NB4 (cell line): ENCODE measurements at regions not wholly inside any gene's neighbourhood (a gene's known extent, or its start where the extent isn't known, plus 50 kb on each side); places are given as distances from the start of the nearest gene placed in this dataset.

Experiments used
- DNase-seq: peaks from one replicate; pipeline ENCODE4 v3.0.0; 2010; ENCODE audit warnings: low read depth
- H3K4me3 ChIP-seq: one replicate; pipeline ENCODE4 v1.5.1; 2011; ENCODE audit warnings: mild to moderate bottlenecking, low read depth, low read length, moderate library complexity
- MYC ChIP-seq: IDR thresholded peaks from 2 replicates; pipeline ENCODE4 v1.6.1; 2011; ENCODE audit warnings: low read depth, low read length
- POLR2A ChIP-seq: IDR thresholded peaks from 2 replicates; pipeline ENCODE4 v1.6.1; 2011; ENCODE audit warnings: mild to moderate bottlenecking; ENCODE audit not compliant: insufficient read length; ENCODE audit errors: extremely low read depth
- TF ChIP-seq, protein P1 (sequence below): IDR thresholded peaks from one replicate; pipeline ENCODE4 v1.5.1; 2012; ENCODE audit warnings: low read depth, low read length
- TF ChIP-seq, protein P2 (sequence below): IDR thresholded peaks from 2 replicates; pipeline ENCODE4 v1.6.1; 2011; ENCODE audit warnings: low read depth, low read length

DNA sequence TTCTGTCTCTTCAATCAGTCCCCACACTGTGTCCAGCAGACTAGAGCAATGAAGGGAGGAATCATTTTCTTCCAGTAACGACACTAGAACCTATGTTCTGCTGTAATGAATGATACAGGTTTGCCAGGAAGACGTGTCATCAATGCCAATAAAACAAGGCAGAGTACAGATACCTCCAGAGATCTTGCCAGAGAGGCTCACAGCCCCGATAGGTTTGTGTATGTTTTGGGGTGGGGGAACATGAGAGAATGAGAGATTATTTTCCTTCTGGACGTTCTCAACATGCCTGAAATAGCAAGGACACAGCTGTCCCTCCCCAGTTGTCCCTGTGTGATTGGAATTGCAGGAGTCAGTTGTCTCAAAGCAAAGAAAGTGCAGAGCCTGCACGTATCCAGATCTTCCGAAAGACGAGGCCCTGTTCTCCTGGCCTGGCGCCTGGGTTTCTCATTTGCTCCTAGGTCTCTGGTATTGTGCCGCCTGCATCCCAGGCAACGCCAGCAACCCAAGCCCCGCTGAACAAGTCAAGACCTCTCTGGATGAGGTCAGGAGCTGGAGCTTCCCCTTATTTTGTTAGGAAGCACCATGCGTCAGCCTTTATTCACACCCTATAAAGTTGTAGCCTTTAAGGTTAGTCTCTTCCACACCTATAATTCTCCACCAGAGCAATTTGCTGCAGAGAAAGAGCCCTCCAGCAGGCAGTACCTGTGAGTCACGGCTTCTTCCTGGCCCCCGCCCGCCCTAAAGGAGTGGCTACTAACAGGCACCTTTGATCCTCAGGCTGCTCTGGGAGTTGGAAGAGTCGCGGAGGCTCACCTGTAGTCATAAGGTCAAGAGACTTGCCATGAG lies 130.5 kb downstream of the TOMM20 start:
- TF ChIP-seq, protein P1, sequence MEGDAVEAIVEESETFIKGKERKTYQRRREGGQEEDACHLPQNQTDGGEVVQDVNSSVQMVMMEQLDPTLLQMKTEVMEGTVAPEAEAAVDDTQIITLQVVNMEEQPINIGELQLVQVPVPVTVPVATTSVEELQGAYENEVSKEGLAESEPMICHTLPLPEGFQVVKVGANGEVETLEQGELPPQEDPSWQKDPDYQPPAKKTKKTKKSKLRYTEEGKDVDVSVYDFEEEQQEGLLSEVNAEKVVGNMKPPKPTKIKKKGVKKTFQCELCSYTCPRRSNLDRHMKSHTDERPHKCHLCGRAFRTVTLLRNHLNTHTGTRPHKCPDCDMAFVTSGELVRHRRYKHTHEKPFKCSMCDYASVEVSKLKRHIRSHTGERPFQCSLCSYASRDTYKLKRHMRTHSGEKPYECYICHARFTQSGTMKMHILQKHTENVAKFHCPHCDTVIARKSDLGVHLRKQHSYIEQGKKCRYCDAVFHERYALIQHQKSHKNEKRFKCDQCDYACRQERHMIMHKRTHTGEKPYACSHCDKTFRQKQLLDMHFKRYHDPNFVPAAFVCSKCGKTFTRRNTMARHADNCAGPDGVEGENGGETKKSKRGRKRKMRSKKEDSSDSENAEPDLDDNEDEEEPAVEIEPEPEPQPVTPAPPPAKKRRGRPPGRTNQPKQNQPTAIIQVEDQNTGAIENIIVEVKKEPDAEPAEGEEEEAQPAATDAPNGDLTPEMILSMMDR = no peak
- TF ChIP-seq MYC (no peak), POLR2A (no peak)
- TF ChIP-seq, protein P2, sequence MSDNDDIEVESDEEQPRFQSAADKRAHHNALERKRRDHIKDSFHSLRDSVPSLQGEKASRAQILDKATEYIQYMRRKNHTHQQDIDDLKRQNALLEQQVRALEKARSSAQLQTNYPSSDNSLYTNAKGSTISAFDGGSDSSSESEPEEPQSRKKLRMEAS = no peak
- DNase-seq = no peak
- H3K4me3 ChIP-seq = no peak overlapping the region

DNA sequence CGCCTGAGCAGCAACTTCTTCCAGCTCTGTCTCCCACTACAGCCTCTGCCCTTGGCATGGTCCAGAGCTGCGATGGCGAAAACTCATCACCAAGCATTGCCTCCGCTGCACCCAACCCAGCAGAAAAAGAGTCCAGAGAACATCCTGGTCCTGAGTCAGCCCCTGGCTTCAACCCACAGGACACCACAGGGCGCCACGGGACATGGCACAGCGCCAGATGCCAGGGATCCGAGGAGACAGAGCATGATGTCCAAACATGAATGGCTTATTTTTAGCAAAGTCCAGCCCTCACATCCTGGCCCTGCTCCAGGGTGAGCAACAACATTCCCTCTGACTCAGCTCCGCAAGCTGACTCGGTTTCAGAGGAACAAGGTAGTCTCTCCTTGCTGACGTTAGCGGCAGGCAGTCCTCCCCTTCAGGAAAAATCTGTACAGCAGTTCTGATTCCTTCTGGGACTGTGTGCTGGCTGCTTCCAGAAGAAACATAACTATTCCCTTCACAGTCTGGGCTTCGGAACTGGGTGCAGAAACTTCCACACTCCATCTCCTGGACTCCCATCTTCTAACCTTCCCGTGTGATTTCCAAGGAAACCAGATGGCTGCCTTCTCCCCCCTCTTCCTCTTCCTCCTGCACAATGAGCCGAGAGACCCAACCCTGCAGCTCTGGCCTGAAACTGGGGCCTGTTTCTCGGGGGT lies 131.3 kb downstream of the TOMM20 start:
- TF ChIP-seq MYC = no peak
- TF ChIP-seq, protein P2 = no peak
- TF ChIP-seq, protein P1 = no peak
- no peak overlapping the region for H3K4me3 ChIP-seq
- DNase-seq = no peak

DNA sequence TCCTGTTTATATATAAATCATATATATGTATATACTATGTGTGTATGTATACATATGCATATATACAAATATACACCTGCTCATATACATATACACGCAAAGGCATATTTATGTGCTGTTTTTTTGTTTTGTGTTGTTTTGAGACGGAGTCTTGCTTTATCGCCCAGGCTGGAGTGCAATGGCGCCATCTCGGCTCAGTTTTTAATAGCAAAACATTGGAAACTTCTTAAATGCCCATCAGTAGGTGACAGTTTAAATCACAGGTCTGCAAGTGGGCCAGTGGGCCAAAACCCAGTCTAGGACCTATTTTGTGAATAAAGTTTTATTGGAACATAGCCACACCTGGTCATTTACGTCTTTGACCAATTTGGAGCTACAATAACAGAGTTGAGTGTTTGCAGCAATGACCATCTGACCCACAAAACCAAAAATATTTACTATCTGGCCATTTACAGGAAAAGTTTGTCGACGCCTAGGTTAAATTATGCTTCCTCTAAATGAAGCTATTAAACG lies 132.3 kb downstream of the TOMM20 start:
- H3K4me3 ChIP-seq = no peak overlapping the region
- no peak for DNase-seq
- TF ChIP-seq, protein P2 = no peak
- TF ChIP-seq POLR2A = no peak

DNA sequence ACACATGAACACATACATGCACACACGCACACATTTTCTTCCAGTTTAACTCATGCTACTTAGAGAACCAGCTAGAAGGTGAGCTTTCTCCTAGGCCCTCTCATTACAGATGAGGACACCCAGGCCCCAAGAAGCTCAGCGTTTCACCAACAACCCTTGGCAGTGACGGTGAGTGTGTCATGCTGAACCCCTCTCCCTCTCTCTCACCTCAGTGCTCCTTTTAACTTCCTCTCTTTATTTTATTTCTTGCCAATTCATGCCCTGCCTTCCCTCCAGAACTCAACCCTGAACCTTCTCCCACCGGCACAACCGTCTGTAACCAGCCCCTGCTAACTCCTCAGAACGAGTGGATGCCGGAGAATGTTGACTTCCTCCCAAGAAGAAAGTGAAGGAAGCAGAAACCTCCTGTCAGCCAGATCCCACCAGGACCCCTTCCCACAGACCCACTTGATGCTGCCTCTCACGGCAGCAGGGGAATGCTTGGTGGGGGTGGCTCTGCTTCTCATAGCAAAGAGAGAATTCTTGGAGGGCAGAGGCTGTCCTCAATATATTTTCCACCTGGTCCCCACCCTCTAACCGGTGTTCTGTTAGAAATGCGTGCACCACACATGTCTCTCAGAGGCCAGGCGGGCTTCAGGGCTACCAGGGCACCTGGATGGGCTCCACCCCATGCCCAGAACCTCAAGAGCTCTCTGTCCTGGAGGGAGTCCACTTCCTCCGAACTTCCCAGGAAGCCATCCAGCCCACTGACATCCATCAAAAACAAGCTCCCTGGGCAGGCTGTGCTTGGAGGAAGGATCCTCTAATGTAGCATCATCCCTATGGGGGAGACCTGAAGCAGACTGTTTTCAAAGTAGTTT lies 134.0 kb downstream of the TOMM20 start:
- no peak for DNase-seq
- TF ChIP-seq MYC = no peak
- TF ChIP-seq, protein P2 = no peak
- TF ChIP-seq POLR2A = no peak
- TF ChIP-seq, protein P1 = no peak
- no peak overlapping the region for H3K4me3 ChIP-seq

DNA sequence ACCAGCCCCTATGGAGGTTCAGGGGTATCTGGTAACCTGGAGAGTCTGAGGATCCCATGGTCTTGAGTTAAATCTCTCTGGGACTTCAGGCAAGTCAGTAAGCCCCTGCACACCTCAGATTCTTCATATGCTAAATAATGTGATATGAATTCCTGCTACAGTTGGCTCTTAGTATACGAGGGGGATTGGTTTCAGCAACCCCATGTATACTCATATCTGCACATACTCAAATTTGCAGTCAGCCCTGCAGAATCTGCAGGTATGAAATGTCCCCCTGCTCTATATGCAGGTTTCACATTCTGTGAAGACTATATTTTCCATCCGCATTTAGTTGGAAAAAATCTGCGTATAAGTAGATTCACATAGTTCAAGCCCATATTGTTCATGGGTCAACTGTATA lies 136.6 kb downstream of the TOMM20 start:
- no peak overlapping the region for H3K4me3 ChIP-seq
- TF ChIP-seq, protein P1 = no peak
- TF ChIP-seq POLR2A = no peak
- TF ChIP-seq MYC = no peak
- TF ChIP-seq, protein P2 = no peak
- DNase-seq = no peak
